ENCODE measurements at regions not wholly inside any gene's neighbourhood (a gene's known extent, or its start where the extent isn't known, plus 50 kb on each side); places are given as distances from the start of the nearest gene placed in this dataset.
A peak's percentile ranks its signal among the peaks of the same experiment; 100 is the strongest.

- 0 out of 2 replicates have a peak, but pooled peaks have one; percentile 17 for TF ChIP-seq CTCF (conservative IDR thresholded peaks at IDR 0.05; ENCODE audit: low read depth, low read length)
- TF ChIP-seq EZH2 (IDR thresholded peaks at IDR 0.05; ENCODE audit: borderline replicate concordance, low read depth, low read length, poor library complexity, severe bottlenecking) = no peak
- intact Hi-C loops (cut with micrococcal nuclease; ENCODE audit: unreplicated experiment) = no loop called here
- Histone ChIP-seq H3K36me3 (ENCODE audit: insufficient read depth, low read length, poor library complexity, severe bottlenecking) (no peaks in the 10 kb centered on the region), H3K27ac (ENCODE audit: low read depth, low read length, poor library complexity, severe bottlenecking) (no peak overlapping the region), H3K4me3 (ENCODE audit: low read depth, low read length, poor library complexity, severe bottlenecking) (no peak overlapping the region), H3K9me3 (ENCODE audit: low read depth, low read length, poor library complexity, severe bottlenecking) (no peaks in the 10 kb centered on the region), H3K4me1 (ENCODE audit: insufficient read depth, low read length, poor library complexity, severe bottlenecking) (no peaks in the 10 kb centered on the region), H3K27me3 (replicated peaks; ENCODE audit: insufficient read depth, low read depth, low read length, poor library complexity) (no peaks in the 10 kb centered on the region)
- BruUV-seq (replicated peaks) = no TSS peak
- ChIA-PET CTCF (no interaction called here), POLR2A (ENCODE audit: low non-redundant PET) (no interaction called here)
- no peak for DNase-seq (ENCODE audit: low spot score)
Measured at GRCh38 chr15:70355275-70355795, 257.6 kb upstream of the TLE3 start.

- intact Hi-C loops (cut with micrococcal nuclease; ENCODE audit: unreplicated experiment) = no loop called here
- no peak for DNase-seq (ENCODE audit: low spot score)
Measured at GRCh38 chr15:70354346-70354905, 256.7 kb upstream of the TLE3 start.

GRCh38 chr15:70353606-70354345 lies 256.1 kb upstream of the TLE3 start:
- TF ChIP-seq CTCF (conservative IDR thresholded peaks at IDR 0.05; ENCODE audit: low read depth, low read length) (no peak), EZH2 (IDR thresholded peaks at IDR 0.05; ENCODE audit: borderline replicate concordance, low read depth, low read length, poor library complexity, severe bottlenecking) (no peak)
- DNase-seq (ENCODE audit: low spot score) = no peak
- no peaks in the 10 kb centered on the region for H3K36me3 ChIP-seq (ENCODE audit: insufficient read depth, low read length, poor library complexity, severe bottlenecking)
- H3K27me3 ChIP-seq (replicated peaks; ENCODE audit: insufficient read depth, low read depth, low read length, poor library complexity) = no peaks in the 10 kb centered on the region
- H3K4me3 ChIP-seq (ENCODE audit: low read depth, low read length, poor library complexity, severe bottlenecking) = no peak overlapping the region
- H3K4me1 ChIP-seq (ENCODE audit: insufficient read depth, low read length, poor library complexity, severe bottlenecking) = no peaks in the 10 kb centered on the region
- H3K27ac ChIP-seq (ENCODE audit: low read depth, low read length, poor library complexity, severe bottlenecking) = no peak overlapping the region
- CTCF ChIA-PET = no interaction called here
- POLR2A ChIA-PET (ENCODE audit: low non-redundant PET) = no interaction called here
- no TSS peak for BruUV-seq (replicated peaks)
- no peaks in the 10 kb centered on the region for H3K9me3 ChIP-seq (ENCODE audit: low read depth, low read length, poor library complexity, severe bottlenecking)
- intact Hi-C loops (cut with micrococcal nuclease; ENCODE audit: unreplicated experiment) = no loop called here

More at GRCh38 chr15:70354346-70354905, 256.7 kb upstream of the TLE3 start:
- Histone ChIP-seq H3K4me3 (ENCODE audit: low read depth, low read length, poor library complexity, severe bottlenecking) (no peak overlapping the region), H3K27ac (ENCODE audit: low read depth, low read length, poor library complexity, severe bottlenecking) (no peak overlapping the region), H3K9me3 (ENCODE audit: low read depth, low read length, poor library complexity, severe bottlenecking) (no peaks in the 10 kb centered on the region), H3K36me3 (ENCODE audit: insufficient read depth, low read length, poor library complexity, severe bottlenecking) (no peaks in the 10 kb centered on the region), H3K4me1 (ENCODE audit: insufficient read depth, low read length, poor library complexity, severe bottlenecking) (no peaks in the 10 kb centered on the region), H3K27me3 (replicated peaks; ENCODE audit: insufficient read depth, low read depth, low read length, poor library complexity) (no peaks in the 10 kb centered on the region)
- ChIA-PET CTCF (no interaction called here), POLR2A (ENCODE audit: low non-redundant PET) (interaction anchor here (0.7 kb wide), 1 partner anchor 16 kb away, joined by 3 read pairs; no protein-coding TSS in a partner anchor)
- no peak for TF ChIP-seq EZH2 (IDR thresholded peaks at IDR 0.05; ENCODE audit: borderline replicate concordance, low read depth, low read length, poor library complexity, severe bottlenecking)
- TF ChIP-seq CTCF (conservative IDR thresholded peaks at IDR 0.05; ENCODE audit: low read depth, low read length) = no peak
- no TSS peak for BruUV-seq (replicated peaks)

Data from A673 (cell line).